Peyer's patch (tissue), 4 donors: ENCODE measurements at regions not wholly inside any gene's neighbourhood (a gene's known extent, or its start where the extent isn't known, plus 50 kb on each side); places are given as distances from the start of the nearest gene placed in this dataset.

Source experiments
- DNase-seq, 3 donors: peaks; one replicate each; pipeline ENCODE4 v3.0.0-alpha.2; 2017 to 2019
- H3K27ac ChIP-seq, 4 donors: fragments of 200-600 bp; sonication (generic); one replicate each; pipeline ENCODE4 v1.5.1; 2016 to 2019
- H3K27me3 ChIP-seq, 2 donors: fragments of 200-600 bp; sonication (generic); one replicate each; pipeline ENCODE4 v1.5.1; 2019
- H3K36me3 ChIP-seq, 3 donors: fragments of 200-600 bp; sonication (generic); one replicate each; pipeline ENCODE4 v1.5.1; 2016 to 2019
- H3K4me1 ChIP-seq, 4 donors: fragments of 200-600 bp; sonication (generic); one replicate each; pipeline ENCODE4 v1.5.1; 2016 to 2019
- H3K4me3 ChIP-seq, 4 donors: fragments of 200-600 bp; sonication (generic); 1 replicate in 3 of 4; 2 replicates in 1 of 4; pipeline ENCODE4 v1.5.1; 2016 to 2019; ENCODE audit warnings: mild to moderate bottlenecking in 1 of 4
- H3K9me3 ChIP-seq, 4 donors: fragments of 200-600 bp; sonication (generic); one replicate each; pipeline ENCODE4 v1.5.1; 2016 to 2019; ENCODE audit warnings: mild to moderate bottlenecking in 1 of 4
- CTCF ChIP-seq, 6 experiments: fragments of 450-650 bp in 4 of 6; fragments of 200-600 bp in 2 of 6; sonication (generic) in 1 of 6; IDR thresholded peaks; one replicate each; pipeline ENCODE4 v1.5.1; 2017 to 2019; ENCODE audit warnings: antibody characterized with exemption in 6 of 6, mild to moderate bottlenecking in 3 of 6, moderate library complexity in 1 of 6
- POLR2A ChIP-seq, 2 donors: fragments of 450-650 bp; IDR thresholded peaks; one replicate each; pipeline ENCODE4 v1.5.1; 2017; ENCODE audit warnings: antibody characterized with exemption in 2 of 2, mild to moderate bottlenecking in 2 of 2, moderate library complexity in 2 of 2

GRCh38 chr13:73687087-73687486, 447.1 kb downstream of the KLF12 start:
- H3K9me3 ChIP-seq: no peaks in the 10 kb centered on the region
- DNase-seq: no peak
- TF ChIP-seq CTCF (IDR thresholded peaks at IDR 0.05) (no peak), POLR2A (IDR thresholded peaks at IDR 0.05) (no peak)
- no peaks in the 10 kb centered on the region for H3K36me3 ChIP-seq
- no peak overlapping the region for H3K27ac ChIP-seq
- H3K4me1 ChIP-seq: no peaks in the 10 kb centered on the region
- no peak overlapping the region for H3K4me3 ChIP-seq
- H3K27me3 ChIP-seq: no peaks in the 10 kb centered on the region

GRCh38 chr13:73684750-73685149, 449.5 kb downstream of the KLF12 start:
- DNase-seq: no peak
- no peak overlapping the region for H3K4me3 ChIP-seq
- H3K36me3 ChIP-seq: no peaks in the 10 kb centered on the region
- no peak overlapping the region for H3K27ac ChIP-seq
- TF ChIP-seq CTCF (IDR thresholded peaks at IDR 0.05) (no peak), POLR2A (IDR thresholded peaks at IDR 0.05) (no peak)
- H3K9me3 ChIP-seq: no peaks in the 10 kb centered on the region
- no peaks in the 10 kb centered on the region for H3K4me1 ChIP-seq
- no peaks in the 10 kb centered on the region for H3K27me3 ChIP-seq

- no peak for DNase-seq
These were observed 449.9 kb downstream of the KLF12 start for GRCh38 chr13:73684286-73684685.

GRCh38 chr13:73683746-73684145, 450.5 kb downstream of the KLF12 start:
- TF ChIP-seq POLR2A (IDR thresholded peaks at IDR 0.05) (no peak), CTCF (IDR thresholded peaks at IDR 0.05) (no peak)

More at GRCh38 chr13:73684286-73684685, 449.9 kb downstream of the KLF12 start:
- TF ChIP-seq CTCF (IDR thresholded peaks at IDR 0.05): no peak
- no peak for TF ChIP-seq POLR2A (IDR thresholded peaks at IDR 0.05)
- Histone ChIP-seq H3K27ac (no peak overlapping the region), H3K4me1 (no peaks in the 10 kb centered on the region), H3K4me3 (no peak overlapping the region), H3K36me3 (no peaks in the 10 kb centered on the region), H3K9me3 (no peaks in the 10 kb centered on the region), H3K27me3 (no peaks in the 10 kb centered on the region)

GRCh38 chr13:73681779-73682178, 452.4 kb downstream of the KLF12 start:
- no peaks in the 10 kb centered on the region for H3K36me3 ChIP-seq
- no peaks in the 10 kb centered on the region for H3K9me3 ChIP-seq
- H3K4me3 ChIP-seq: no peak overlapping the region
- TF ChIP-seq POLR2A (IDR thresholded peaks at IDR 0.05) (no peak), CTCF (IDR thresholded peaks at IDR 0.05) (no peak)
- H3K27ac ChIP-seq: no peak overlapping the region
- no peaks in the 10 kb centered on the region for H3K27me3 ChIP-seq
- H3K4me1 ChIP-seq: no peaks in the 10 kb centered on the region
- no peak for DNase-seq

More at GRCh38 chr13:73683746-73684145, 450.5 kb downstream of the KLF12 start:
- H3K4me3 ChIP-seq: no peak overlapping the region
- H3K27ac ChIP-seq: no peak overlapping the region
- no peak for DNase-seq
- no peaks in the 10 kb centered on the region for H3K9me3 ChIP-seq
- H3K36me3 ChIP-seq: no peaks in the 10 kb centered on the region
- no peaks in the 10 kb centered on the region for H3K4me1 ChIP-seq
- H3K27me3 ChIP-seq: no peaks in the 10 kb centered on the region

- H3K4me3 ChIP-seq: no peak overlapping the region
- no peaks in the 10 kb centered on the region for H3K36me3 ChIP-seq
- H3K9me3 ChIP-seq: no peaks in the 10 kb centered on the region
- TF ChIP-seq POLR2A (IDR thresholded peaks at IDR 0.05) (no peak), CTCF (IDR thresholded peaks at IDR 0.05) (no peak)
- no peaks in the 10 kb centered on the region for H3K27me3 ChIP-seq
- DNase-seq: no peak
- H3K4me1 ChIP-seq: peaks cover 0 to under 1% (median 0%) of the 10 kb centered on the region in 4 donors
- H3K27ac ChIP-seq: no peak overlapping the region
These were observed 453.2 kb downstream of the KLF12 start for GRCh38 chr13:73681015-73681414.
